RWPE1 (cell line): ENCODE measurements at regions not wholly inside any gene's neighbourhood (a gene's known extent, or its start where the extent isn't known, plus 50 kb on each side); places are given as distances from the start of the nearest gene placed in this dataset.

Source experiments
- CTCF ChIA-PET: fragments of 350-600 bp; sonication (Branson Sonifier 250); formaldehyde crosslinking; extraction: SDS; loops from one replicate; lab custom pipeline; 2021; lab: Yijun Ruan, JAX
- POLR2A ChIA-PET: fragments of 400-600 bp; formaldehyde crosslinking; extraction: SDS; loops from one replicate; lab custom pipeline; 2020; ENCODE audit warnings: antibody characterized with exemption; ENCODE audit not compliant: low non-redundant PET; lab: Yijun Ruan, JAX
- DNase-seq: peaks from one replicate; pipeline ENCODE4 v3.0.0; 2012; ENCODE audit warnings: low spot score
- H3K27ac ChIP-seq: fragments of 450-650 bp; 2 replicates; pipeline ENCODE4 v1.5.1; 2017
- CTCF ChIP-seq: fragments of 450-650 bp; conservative IDR thresholded peaks from 2 replicates; pipeline ENCODE4 v1.5.1; 2017; ENCODE audit warnings: low read depth, mild to moderate bottlenecking

GRCh38 chr14:89030921-89031320 is 206.5 kb downstream of the TTC8 start:
- no peak for TF ChIP-seq CTCF
- ChIA-PET CTCF (no interaction called here), POLR2A (no interaction called here)
- no peak for DNase-seq
- no peak overlapping the region for H3K27ac ChIP-seq

- no peak for TF ChIP-seq CTCF
- CTCF ChIA-PET = no interaction called here
- POLR2A ChIA-PET = no interaction called here
- H3K27ac ChIP-seq = no peak overlapping the region
- DNase-seq = no peak
Measured at GRCh38 chr14:89032086-89032649, 207.7 kb downstream of the TTC8 start.

GRCh38 chr14:89033756-89034155 is 209.3 kb downstream of the TTC8 start:
- no peak overlapping the region for H3K27ac ChIP-seq
- TF ChIP-seq CTCF = no peak
- ChIA-PET CTCF (no interaction called here), POLR2A (no interaction called here)
- DNase-seq = no peak

GRCh38 chr14:89036371-89036770 is 211.9 kb downstream of the TTC8 start:
- ChIA-PET POLR2A (no interaction called here), CTCF (no interaction called here)
- TF ChIP-seq CTCF = no peak
- no peak overlapping the region for H3K27ac ChIP-seq
- no peak for DNase-seq

GRCh38 chr14:89037065-89037464 is 212.6 kb downstream of the TTC8 start:
- no peak for TF ChIP-seq CTCF
- H3K27ac ChIP-seq = no peak overlapping the region
- ChIA-PET CTCF (no interaction called here), POLR2A (no interaction called here)
- no peak for DNase-seq

- no peak for DNase-seq
- POLR2A ChIA-PET = no interaction called here
- TF ChIP-seq CTCF = no peak
- CTCF ChIA-PET = interaction anchor here (0.7 to 1.0 kb wide), 4 partner anchors 40 to 376 kb away, joined by 3 to 6 read pairs (median 4); no protein-coding TSS in a partner anchor
- peak overlapping the region; percentile 95 for H3K27ac ChIP-seq
Measured at GRCh38 chr14:89040080-89040459, 215.6 kb downstream of the TTC8 start.
